ENCODE measurements at regions not wholly inside any gene's neighbourhood (a gene's known extent, or its start where the extent isn't known, plus 50 kb on each side); places are given as distances from the start of the nearest gene placed in this dataset.

- no peak for DNase-seq (ENCODE audit: low spot score)
- TF ChIP-seq, protein P1, sequence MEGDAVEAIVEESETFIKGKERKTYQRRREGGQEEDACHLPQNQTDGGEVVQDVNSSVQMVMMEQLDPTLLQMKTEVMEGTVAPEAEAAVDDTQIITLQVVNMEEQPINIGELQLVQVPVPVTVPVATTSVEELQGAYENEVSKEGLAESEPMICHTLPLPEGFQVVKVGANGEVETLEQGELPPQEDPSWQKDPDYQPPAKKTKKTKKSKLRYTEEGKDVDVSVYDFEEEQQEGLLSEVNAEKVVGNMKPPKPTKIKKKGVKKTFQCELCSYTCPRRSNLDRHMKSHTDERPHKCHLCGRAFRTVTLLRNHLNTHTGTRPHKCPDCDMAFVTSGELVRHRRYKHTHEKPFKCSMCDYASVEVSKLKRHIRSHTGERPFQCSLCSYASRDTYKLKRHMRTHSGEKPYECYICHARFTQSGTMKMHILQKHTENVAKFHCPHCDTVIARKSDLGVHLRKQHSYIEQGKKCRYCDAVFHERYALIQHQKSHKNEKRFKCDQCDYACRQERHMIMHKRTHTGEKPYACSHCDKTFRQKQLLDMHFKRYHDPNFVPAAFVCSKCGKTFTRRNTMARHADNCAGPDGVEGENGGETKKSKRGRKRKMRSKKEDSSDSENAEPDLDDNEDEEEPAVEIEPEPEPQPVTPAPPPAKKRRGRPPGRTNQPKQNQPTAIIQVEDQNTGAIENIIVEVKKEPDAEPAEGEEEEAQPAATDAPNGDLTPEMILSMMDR (IDR thresholded peaks at IDR 0.05), result no peak
- no peaks in the 10 kb centered on the region for H3K9me3 ChIP-seq
- H3K4me3 ChIP-seq, result no peak overlapping the region
- H3K4me1 ChIP-seq, result no peaks in the 10 kb centered on the region
- H3K36me3 ChIP-seq, result no peaks in the 10 kb centered on the region
- H3K27ac ChIP-seq, result no peak overlapping the region
- H3K27me3 ChIP-seq, result no peaks in the 10 kb centered on the region
Measured at GRCh38 chr16:59330019-59330670, 596.0 kb upstream of the GOT2 start.

DNA sequence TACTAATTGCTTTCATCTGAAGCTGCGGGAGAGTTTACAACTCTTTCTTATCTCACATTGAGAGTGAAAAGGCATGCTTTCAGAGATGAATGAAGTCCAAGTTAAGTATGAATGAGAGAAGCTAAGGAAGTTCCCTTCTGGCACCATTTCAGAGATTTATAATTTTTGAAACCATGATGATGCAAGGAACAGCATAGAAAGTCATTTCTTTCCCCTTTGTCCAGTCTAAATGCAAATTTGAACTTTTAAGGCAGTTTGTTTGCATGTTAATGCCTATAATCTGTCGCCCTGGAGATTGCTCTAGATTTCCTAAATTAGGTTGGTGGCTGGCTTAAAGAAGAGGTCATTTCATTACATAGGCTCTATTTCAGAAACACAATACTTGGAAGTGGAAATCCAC is 594.8 kb upstream of the GOT2 start:
- no peaks in the 10 kb centered on the region for H3K27me3 ChIP-seq
- H3K4me3 ChIP-seq, result no peak overlapping the region
- H3K4me1 ChIP-seq, result no peaks in the 10 kb centered on the region
- no peak overlapping the region for H3K27ac ChIP-seq
- H3K36me3 ChIP-seq, result no peaks in the 10 kb centered on the region
- TF ChIP-seq, protein P1 (IDR thresholded peaks at IDR 0.05), result no peak
- no peak for DNase-seq (ENCODE audit: low spot score)
- H3K9me3 ChIP-seq, result no peaks in the 10 kb centered on the region

DNA sequence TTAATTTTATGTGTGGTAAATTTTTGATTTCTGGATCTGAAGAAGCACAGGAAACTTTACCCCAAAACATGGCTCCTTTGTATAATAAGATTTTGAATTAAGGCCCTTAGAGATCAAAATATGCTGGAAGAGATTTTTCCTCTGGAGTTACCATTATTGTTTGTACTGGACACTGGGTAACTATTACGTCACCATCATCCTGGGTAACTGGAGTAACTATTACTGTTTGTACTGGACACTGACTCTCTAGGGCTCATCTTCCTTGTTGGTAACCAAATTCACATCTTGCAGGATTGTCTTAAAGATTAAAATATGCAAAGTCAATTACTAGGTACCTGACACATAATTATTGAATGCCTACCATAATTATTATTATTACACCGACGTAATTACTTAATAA is 593.8 kb upstream of the GOT2 start:
- Histone ChIP-seq H3K27me3 (no peaks in the 10 kb centered on the region), H3K36me3 (no peaks in the 10 kb centered on the region), H3K9me3 (no peaks in the 10 kb centered on the region), H3K27ac (no peak overlapping the region), H3K4me3 (no peak overlapping the region), H3K4me1 (no peaks in the 10 kb centered on the region)
- TF ChIP-seq, protein P1 (IDR thresholded peaks at IDR 0.05), result no peak
- no peak for DNase-seq (ENCODE audit: low spot score)

- H3K4me1 ChIP-seq, result no peaks in the 10 kb centered on the region
- no peaks in the 10 kb centered on the region for H3K36me3 ChIP-seq
- H3K27ac ChIP-seq, result no peak overlapping the region
- no peaks in the 10 kb centered on the region for H3K9me3 ChIP-seq
- no peak for DNase-seq (ENCODE audit: low spot score)
- no peak overlapping the region for H3K4me3 ChIP-seq
- TF ChIP-seq, protein P1 (IDR thresholded peaks at IDR 0.05), result no peak
- no peaks in the 10 kb centered on the region for H3K27me3 ChIP-seq
Measured at GRCh38 chr16:59326955-59327354, 592.8 kb upstream of the GOT2 start.

DNA sequence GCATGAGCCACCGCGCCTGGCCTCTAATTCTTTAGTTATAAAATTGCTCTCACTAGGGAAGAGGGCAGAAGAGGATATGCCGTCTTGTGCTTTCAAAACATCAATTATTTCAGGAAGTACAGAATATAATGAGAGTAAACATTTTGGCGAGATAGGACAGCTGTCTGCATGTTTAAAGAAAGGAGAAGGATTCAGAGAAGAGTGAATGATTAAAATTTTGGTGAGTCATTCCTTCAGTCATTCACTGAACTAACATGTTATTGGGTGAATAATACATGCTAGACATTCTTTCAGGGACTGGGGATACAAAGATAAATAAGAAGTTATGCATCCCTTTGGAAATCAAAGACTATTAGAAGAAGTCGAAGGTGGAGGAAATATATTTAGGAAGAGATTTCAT is 590.3 kb upstream of the GOT2 start:
- Histone ChIP-seq H3K27me3 (no peaks in the 10 kb centered on the region), H3K9me3 (no peaks in the 10 kb centered on the region), H3K27ac (no peak overlapping the region), H3K36me3 (no peaks in the 10 kb centered on the region), H3K4me1 (no peaks in the 10 kb centered on the region), H3K4me3 (no peak overlapping the region)
- no peak for DNase-seq (ENCODE audit: low spot score)
- TF ChIP-seq, protein P1 (IDR thresholded peaks at IDR 0.05), result no peak

GRCh38 chr16:59320657-59321056 is 586.5 kb upstream of the GOT2 start:
- TF ChIP-seq, protein P1 (IDR thresholded peaks at IDR 0.05), result no peak
- no peaks in the 10 kb centered on the region for H3K36me3 ChIP-seq
- H3K27me3 ChIP-seq, result no peaks in the 10 kb centered on the region
- DNase-seq (ENCODE audit: low spot score), result no peak
- no peak overlapping the region for H3K4me3 ChIP-seq
- H3K9me3 ChIP-seq, result no peaks in the 10 kb centered on the region
- H3K27ac ChIP-seq, result no peak overlapping the region
- no peaks in the 10 kb centered on the region for H3K4me1 ChIP-seq
